ENCODE measurements at regions not wholly inside any gene's neighbourhood (a gene's known extent, or its start where the extent isn't known, plus 50 kb on each side); places are given as distances from the start of the nearest gene placed in this dataset.

- no peaks in the 10 kb centered on the region for H3K27me3 ChIP-seq (ENCODE audit: insufficient read depth, low read length)
- no peaks in the 10 kb centered on the region for H3K9me2 ChIP-seq (ENCODE audit: insufficient read depth)
- H3K4me2 ChIP-seq (ENCODE audit: low read length) = no peak overlapping the region
- no peak overlapping the region for H3K4me3 ChIP-seq (replicated peaks in 1 of 2; ENCODE audit: low read depth in 1 of 2, low read length in 2 of 2)
- no peaks in the 10 kb centered on the region for H4K20me1 ChIP-seq (ENCODE audit: insufficient read depth)
- CTCF ChIA-PET = no interaction called here
- no TSS peak for BruUV-seq (replicated peaks)
- H3K27ac ChIP-seq (ENCODE audit: low read depth, low read length) = no peak overlapping the region
- no peaks in the 10 kb centered on the region for H3K79me2 ChIP-seq (ENCODE audit: insufficient read depth, low read length)
- TF ChIP-seq ZNF274 (IDR thresholded peaks at IDR 0.05; ENCODE audit: low read depth, low read length) = no peak
- TF ChIP-seq JUND (IDR thresholded peaks at IDR 0.05) = no peak
- no peak for TF ChIP-seq REST (IDR thresholded peaks at IDR 0.05; ENCODE audit: low read depth)
- no peak for TF ChIP-seq EGR1 (IDR thresholded peaks at IDR 0.05; ENCODE audit: low read depth)
- no peak for TF ChIP-seq POLR2AphosphoS5 (IDR thresholded peaks at IDR 0.05; ENCODE audit: low read depth, low read length)
- TF ChIP-seq SRF (IDR thresholded peaks at IDR 0.05; ENCODE audit: low read depth) = no peak
- TF ChIP-seq SP1 (IDR thresholded peaks at IDR 0.05; ENCODE audit: low read depth) = no peak
- TF ChIP-seq EZH2phosphoT487 (IDR thresholded peaks at IDR 0.05; ENCODE audit: borderline replicate concordance) = no peak
- TF ChIP-seq ZFX (IDR thresholded peaks at IDR 0.05) = no peak
- no peak overlapping the region for H3K9ac ChIP-seq (ENCODE audit: low read length)
- ATAC-seq (no peak), DNase-seq (ENCODE audit: low read depth, low spot score) (no peak)
- no peaks in the 10 kb centered on the region for H3K4me1 ChIP-seq (ENCODE audit: control insufficient read depth in 1 of 2, insufficient read depth in 2 of 2, low read length in 2 of 2)
- no peaks in the 10 kb centered on the region for H3K36me3 ChIP-seq (ENCODE audit: control insufficient read depth in 1 of 2, insufficient read depth in 2 of 2, low read length in 2 of 2)
- H2AFZ ChIP-seq (ENCODE audit: low read depth, low read length, poor library complexity, severe bottlenecking) = no peak overlapping the region
- intact Hi-C loops (cut with micrococcal nuclease) = no loop called here
- RAD21 ChIA-PET (ENCODE audit: low non-redundant PET in 1 of 2, low total read pairs in 2 of 2, uncharacterized antibody in 2 of 2, unreplicated experiment in 2 of 2) = no interaction called here
- POLR2A ChIA-PET = no interaction called here
- H3K9me3 ChIP-seq (ENCODE audit: control insufficient read depth in 1 of 2, insufficient read depth in 1 of 2, low read depth in 1 of 2, low read length in 2 of 2) = no peaks in the 10 kb centered on the region; a peak in 1 of 4 replicates
Observed at GRCh38 chr9:30575218-30575617, 1809.2 kb upstream of the ACO1 start.
